HG03378 (cell line): ENCODE measurements at regions not wholly inside any gene's neighbourhood (a gene's known extent, or its start where the extent isn't known, plus 50 kb on each side); places are given as distances from the start of the nearest gene placed in this dataset.

Experiments
- ATAC-seq: cut with Tn5 transposase; IDR thresholded peaks from one replicate; pipeline ENCODE4 v1.9.1; 2021; ENCODE audit warnings: mild to moderate bottlenecking, moderate library complexity; ENCODE audit not compliant: unreplicated experiment

GRCh38 chr5:107219993-107220392 lies 450.7 kb downstream of the EFNA5 start:
- ATAC-seq = no peak

- no peak for ATAC-seq
Observed at GRCh38 chr5:107218457-107219193, 452.1 kb downstream of the EFNA5 start.

GRCh38 chr5:107217721-107218130 lies 453.0 kb downstream of the EFNA5 start:
- no peak for ATAC-seq

GRCh38 chr5:107216587-107216986 lies 454.1 kb downstream of the EFNA5 start:
- ATAC-seq = no peak

- no peak for ATAC-seq
Observed at GRCh38 chr5:107215611-107216010, 455.1 kb downstream of the EFNA5 start.

- ATAC-seq = no peak
Observed at GRCh38 chr5:107213025-107213424, 457.7 kb downstream of the EFNA5 start.

GRCh38 chr5:107211630-107212029 lies 459.1 kb downstream of the EFNA5 start:
- ATAC-seq = no peak

GRCh38 chr5:107208867-107209266 lies 461.9 kb downstream of the EFNA5 start:
- no peak for ATAC-seq

GRCh38 chr5:107204413-107204812 lies 466.3 kb downstream of the EFNA5 start:
- ATAC-seq = no peak

- no peak for ATAC-seq
Observed at GRCh38 chr5:107203243-107203642, 467.5 kb downstream of the EFNA5 start.

GRCh38 chr5:107199756-107200155 lies 471.0 kb downstream of the EFNA5 start:
- ATAC-seq = no peak

- ATAC-seq = no peak
Observed at GRCh38 chr5:107196500-107197059, 474.2 kb downstream of the EFNA5 start.

GRCh38 chr5:107195890-107196395 lies 474.8 kb downstream of the EFNA5 start:
- no peak for ATAC-seq

- ATAC-seq = no peak
Observed at GRCh38 chr5:107184871-107185270, 485.9 kb downstream of the EFNA5 start.

- ATAC-seq = no peak
Observed at GRCh38 chr5:107184066-107184465, 486.7 kb downstream of the EFNA5 start.

- no peak for ATAC-seq
Observed at GRCh38 chr5:107170620-107171019, 500.1 kb downstream of the EFNA5 start.

GRCh38 chr5:107169867-107170266 lies 500.9 kb downstream of the EFNA5 start:
- no peak for ATAC-seq

- ATAC-seq = no peak
Observed at GRCh38 chr5:107168848-107169752, 501.6 kb downstream of the EFNA5 start.

GRCh38 chr5:107168086-107168485 lies 502.7 kb downstream of the EFNA5 start:
- ATAC-seq = no peak

GRCh38 chr5:107165296-107165695 lies 505.4 kb downstream of the EFNA5 start:
- no peak for ATAC-seq

- ATAC-seq = no peak
Observed at GRCh38 chr5:107157809-107158208, 512.9 kb downstream of the EFNA5 start.
